Stimulated activated CD8-positive, alpha-beta memory T cell treated with anti-CD3 and anti-CD28 coated beads, Interleukin-4, amount 100 ng/mL, for 48 hours (primary cell): ENCODE measurements at regions not wholly inside any gene's neighbourhood (a gene's known extent, or its start where the extent isn't known, plus 50 kb on each side); places are given as distances from the start of the nearest gene placed in this dataset.

Experiments used
- DNase-seq: peaks from one replicate; pipeline ENCODE4 v3.0.0-alpha.2; 2020

GRCh38 chr1:81129366-81129765 lies 671.4 kb upstream of the ADGRL2 start:
- no peak for DNase-seq

GRCh38 chr1:81128079-81128478 lies 672.7 kb upstream of the ADGRL2 start:
- DNase-seq, result no peak

GRCh38 chr1:81126989-81127581 lies 673.6 kb upstream of the ADGRL2 start:
- no peak for DNase-seq

- DNase-seq, result no peak
Measured at GRCh38 chr1:81125672-81126071, 675.1 kb upstream of the ADGRL2 start.

GRCh38 chr1:81121306-81121705 lies 679.4 kb upstream of the ADGRL2 start:
- DNase-seq, result no peak

GRCh38 chr1:81119319-81119718 lies 681.4 kb upstream of the ADGRL2 start:
- no peak for DNase-seq

GRCh38 chr1:81118550-81118949 lies 682.2 kb upstream of the ADGRL2 start:
- no peak for DNase-seq

GRCh38 chr1:81115422-81115821 lies 685.3 kb upstream of the ADGRL2 start:
- DNase-seq, result no peak

GRCh38 chr1:81114191-81114590 lies 686.5 kb upstream of the ADGRL2 start:
- DNase-seq, result no peak

GRCh38 chr1:81113688-81114087 lies 687.0 kb upstream of the ADGRL2 start:
- no peak for DNase-seq

GRCh38 chr1:81111818-81112217 lies 688.9 kb upstream of the ADGRL2 start:
- DNase-seq, result no peak

GRCh38 chr1:81109038-81109437 lies 691.7 kb upstream of the ADGRL2 start:
- DNase-seq, result no peak

GRCh38 chr1:81097860-81098259 lies 702.9 kb upstream of the ADGRL2 start:
- DNase-seq, result no peak

- DNase-seq, result no peak
Measured at GRCh38 chr1:81073580-81073979, 727.2 kb upstream of the ADGRL2 start.

GRCh38 chr1:81071969-81072753 lies 728.6 kb upstream of the ADGRL2 start:
- no peak for DNase-seq

GRCh38 chr1:81071072-81071858 lies 729.5 kb upstream of the ADGRL2 start:
- no peak for DNase-seq

GRCh38 chr1:81069856-81070255 lies 730.9 kb upstream of the ADGRL2 start:
- no peak for DNase-seq

GRCh38 chr1:81068726-81069125 lies 732.0 kb upstream of the ADGRL2 start:
- DNase-seq, result no peak

- DNase-seq, result no peak
Measured at GRCh38 chr1:81053826-81054225, 746.9 kb upstream of the ADGRL2 start.

GRCh38 chr1:81052162-81052561 lies 748.6 kb upstream of the ADGRL2 start:
- DNase-seq, result no peak

- no peak for DNase-seq
Measured at GRCh38 chr1:81050390-81050789, 750.3 kb upstream of the ADGRL2 start.

GRCh38 chr1:81044708-81045107 lies 756.0 kb upstream of the ADGRL2 start:
- DNase-seq, result no peak

GRCh38 chr1:81042225-81042624 lies 758.5 kb upstream of the ADGRL2 start:
- no peak for DNase-seq

GRCh38 chr1:81034291-81034690 lies 766.4 kb upstream of the ADGRL2 start:
- DNase-seq, result no peak
